Mesothelial cell of epicardium (in vitro differentiated cells): ENCODE measurements at regions not wholly inside any gene's neighbourhood (a gene's known extent, or its start where the extent isn't known, plus 50 kb on each side); places are given as distances from the start of the nearest gene placed in this dataset.

Experiments used
- DNase-seq, 2 experiments: peaks; one replicate each; pipeline ENCODE4 v3.0.0; 2021; ENCODE audit warnings: low spot score in 2 of 2; ENCODE audit not compliant: unreplicated experiment in 2 of 2
- H3K27ac Mint-ChIP-seq: 2 replicates; pipeline ENCODE4 v1.8.0; 2021; ENCODE audit warnings: mixed read lengths
- H3K27me3 Mint-ChIP-seq: 2 replicates; pipeline ENCODE4 v1.8.0; 2021; ENCODE audit warnings: low read depth, mixed read lengths
- H3K36me3 Mint-ChIP-seq: 2 replicates; pipeline ENCODE4 v1.8.0; 2021; ENCODE audit warnings: mixed read lengths
- H3K4me1 Mint-ChIP-seq: 2 replicates; pipeline ENCODE4 v1.8.0; 2021; ENCODE audit warnings: mixed read lengths
- H3K4me3 Mint-ChIP-seq: 2 replicates; pipeline ENCODE4 v1.8.0; 2021; ENCODE audit warnings: mild to moderate bottlenecking, moderate library complexity, mixed read lengths
- H3K9me3 Mint-ChIP-seq: 2 replicates; pipeline ENCODE4 v1.8.0; 2021; ENCODE audit warnings: mixed read lengths
- TF ChIP-seq, protein P1 (sequence below): fragments of 200-600 bp; sonication (generic); IDR thresholded peaks from one replicate; pipeline ENCODE4 v1.5.0; 2021; ENCODE audit warnings: antibody characterized with exemption; ENCODE audit not compliant: unreplicated experiment

- Mint-ChIP-seq H3K27ac (no peak overlapping the region), H3K4me3 (no peak overlapping the region), H3K36me3 (no peaks in the 10 kb centered on the region), H3K9me3 (peaks cover 7% of the 10 kb centered on the region), H3K27me3 (peaks cover 63% of the 10 kb centered on the region), H3K4me1 (no peaks in the 10 kb centered on the region)
- no peak for DNase-seq
- TF ChIP-seq, protein P1, sequence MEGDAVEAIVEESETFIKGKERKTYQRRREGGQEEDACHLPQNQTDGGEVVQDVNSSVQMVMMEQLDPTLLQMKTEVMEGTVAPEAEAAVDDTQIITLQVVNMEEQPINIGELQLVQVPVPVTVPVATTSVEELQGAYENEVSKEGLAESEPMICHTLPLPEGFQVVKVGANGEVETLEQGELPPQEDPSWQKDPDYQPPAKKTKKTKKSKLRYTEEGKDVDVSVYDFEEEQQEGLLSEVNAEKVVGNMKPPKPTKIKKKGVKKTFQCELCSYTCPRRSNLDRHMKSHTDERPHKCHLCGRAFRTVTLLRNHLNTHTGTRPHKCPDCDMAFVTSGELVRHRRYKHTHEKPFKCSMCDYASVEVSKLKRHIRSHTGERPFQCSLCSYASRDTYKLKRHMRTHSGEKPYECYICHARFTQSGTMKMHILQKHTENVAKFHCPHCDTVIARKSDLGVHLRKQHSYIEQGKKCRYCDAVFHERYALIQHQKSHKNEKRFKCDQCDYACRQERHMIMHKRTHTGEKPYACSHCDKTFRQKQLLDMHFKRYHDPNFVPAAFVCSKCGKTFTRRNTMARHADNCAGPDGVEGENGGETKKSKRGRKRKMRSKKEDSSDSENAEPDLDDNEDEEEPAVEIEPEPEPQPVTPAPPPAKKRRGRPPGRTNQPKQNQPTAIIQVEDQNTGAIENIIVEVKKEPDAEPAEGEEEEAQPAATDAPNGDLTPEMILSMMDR = no peak
These were observed 211.2 kb upstream of the CFAP20DC start for GRCh38 chr3:59261009-59261408.

- Mint-ChIP-seq H3K27ac (no peak overlapping the region), H3K4me3 (no peak overlapping the region), H3K9me3 (no peaks in the 10 kb centered on the region), H3K4me1 (no peaks in the 10 kb centered on the region), H3K36me3 (no peaks in the 10 kb centered on the region), H3K27me3 (peaks cover 61% of the 10 kb centered on the region)
- DNase-seq = no peak
- TF ChIP-seq, protein P1 = no peak
These were observed 208.9 kb upstream of the CFAP20DC start for GRCh38 chr3:59258550-59259260.

DNA sequence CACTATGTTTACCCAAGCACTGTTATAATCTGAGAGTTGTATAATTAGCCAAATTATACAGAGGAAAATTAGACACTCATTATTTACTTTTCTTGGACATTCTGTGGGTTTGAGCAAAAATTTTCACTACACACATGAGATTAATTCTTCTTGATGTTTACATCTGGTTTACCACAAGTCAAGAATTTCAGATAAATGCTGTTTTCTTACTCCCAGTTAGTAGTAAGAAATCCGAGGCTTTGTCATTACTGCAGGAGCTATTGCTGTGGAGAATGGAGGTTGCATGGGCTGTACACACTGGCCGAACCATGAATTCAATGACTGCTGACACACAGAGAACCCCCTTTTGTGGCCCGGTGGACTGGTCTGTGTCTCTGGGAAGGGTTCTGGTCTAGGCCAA lies 207.7 kb upstream of the CFAP20DC start:
- Mint-ChIP-seq H3K4me3 (no peak overlapping the region), H3K27me3 (peaks cover 59% of the 10 kb centered on the region), H3K4me1 (no peaks in the 10 kb centered on the region), H3K9me3 (no peaks in the 10 kb centered on the region), H3K27ac (no peak overlapping the region), H3K36me3 (no peaks in the 10 kb centered on the region)
- DNase-seq = no peak
- TF ChIP-seq, protein P1 = no peak

GRCh38 chr3:59256230-59256629 lies 206.4 kb upstream of the CFAP20DC start:
- no peak for DNase-seq
- Mint-ChIP-seq H3K4me1 (peaks cover 4% of the 10 kb centered on the region), H3K36me3 (no peaks in the 10 kb centered on the region), H3K27me3 (peaks cover 59% of the 10 kb centered on the region), H3K4me3 (no peak overlapping the region), H3K9me3 (no peaks in the 10 kb centered on the region), H3K27ac (no peak overlapping the region)
- TF ChIP-seq, protein P1 = no peak

DNA sequence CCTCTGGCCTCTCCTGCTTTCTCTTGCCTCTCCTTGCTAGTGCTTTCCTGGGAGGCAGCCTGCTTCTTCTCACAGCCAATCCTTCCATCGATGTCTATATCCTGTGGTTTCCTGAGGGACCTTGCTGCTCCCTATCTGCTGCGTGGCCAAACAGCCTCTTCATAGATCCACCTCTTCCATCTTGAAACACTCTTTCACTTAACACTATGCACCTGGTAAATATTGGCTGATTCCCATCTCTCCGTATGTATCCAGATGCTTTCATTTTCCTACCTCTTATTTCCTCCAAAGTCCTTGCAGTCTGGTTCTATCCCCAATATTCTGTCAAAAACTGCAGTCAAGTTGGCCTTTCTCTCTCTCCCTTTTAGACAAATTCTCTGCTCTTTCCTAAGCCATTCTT lies 205.2 kb upstream of the CFAP20DC start:
- Mint-ChIP-seq H3K4me3 (no peak overlapping the region), H3K27me3 (peaks cover 58% of the 10 kb centered on the region), H3K27ac (no peak overlapping the region), H3K4me1 (peaks cover 13% of the 10 kb centered on the region), H3K36me3 (no peaks in the 10 kb centered on the region), H3K9me3 (no peaks in the 10 kb centered on the region)
- TF ChIP-seq, protein P1 = no peak
- DNase-seq = no peak

- DNase-seq = no peak
- H3K9me3 Mint-ChIP-seq = no peaks in the 10 kb centered on the region
- H3K27me3 Mint-ChIP-seq = peaks cover 61% of the 10 kb centered on the region
- H3K36me3 Mint-ChIP-seq = no peaks in the 10 kb centered on the region
- H3K27ac Mint-ChIP-seq = no peak overlapping the region
- H3K4me1 Mint-ChIP-seq = peaks cover 17% of the 10 kb centered on the region
- no peak overlapping the region for H3K4me3 Mint-ChIP-seq
- TF ChIP-seq, protein P1 = no peak
These were observed 204.6 kb upstream of the CFAP20DC start for GRCh38 chr3:59254433-59254832.
